Esophagus muscularis mucosa (tissue), 2 donors: ENCODE measurements at regions not wholly inside any gene's neighbourhood (a gene's known extent, or its start where the extent isn't known, plus 50 kb on each side); places are given as distances from the start of the nearest gene placed in this dataset.

Experiments
- POLR2A ChIP-seq: fragments of 450-650 bp; IDR thresholded peaks from one replicate; pipeline ENCODE4 v1.6.1; 2017; ENCODE audit warnings: antibody characterized with exemption, moderate library complexity, mild to moderate bottlenecking, low read depth
- POLR2AphosphoS5 ChIP-seq, 2 donors: sonication (generic); formaldehyde crosslinking; IDR thresholded peaks; one replicate each; pipeline ENCODE4 v1.6.1; 2017; ENCODE audit warnings: antibody characterized with exemption in 2 of 2

GRCh38 chr3:102068736-102069135, 219.4 kb downstream of the NFKBIZ start:
- TF ChIP-seq POLR2A: no peak
- TF ChIP-seq POLR2AphosphoS5 (IDR thresholded peaks at IDR 0.05): no peak
